ENCODE measurements at regions not wholly inside any gene's neighbourhood (a gene's known extent, or its start where the extent isn't known, plus 50 kb on each side); places are given as distances from the start of the nearest gene placed in this dataset.

GRCh38 chr3:116905794-116906193 is 196.2 kb downstream of the TUSC7 start:
- TF ChIP-seq EZH2phosphoT487 (IDR thresholded peaks at IDR 0.05; ENCODE audit: insufficient read depth, low read depth): no peak
- TF ChIP-seq EZH2 (IDR thresholded peaks at IDR 0.05; ENCODE audit: insufficient read depth, poor library complexity, severe bottlenecking): no peak

Measured in GM23248 (cell line).